Neural cell (in vitro differentiated cells): ENCODE measurements at regions not wholly inside any gene's neighbourhood (a gene's known extent, or its start where the extent isn't known, plus 50 kb on each side); places are given as distances from the start of the nearest gene placed in this dataset.

Source experiments
- CTCF ChIP-seq: fragments of 450-650 bp; IDR thresholded peaks from 2 replicates; pipeline ENCODE4 v1.5.1; 2014; ENCODE audit warnings: antibody characterized with exemption, mild to moderate bottlenecking, moderate library complexity; ENCODE audit not compliant: poor library complexity, severe bottlenecking
- EP300 ChIP-seq: fragments of 450-650 bp; conservative IDR thresholded peaks from 2 replicates; pipeline ENCODE4 v1.6.1; 2014; ENCODE audit warnings: antibody characterized with exemption, mild to moderate bottlenecking, moderate library complexity; ENCODE audit not compliant: poor library complexity, severe bottlenecking
- EZH2 ChIP-seq: fragments of 200-600, 300-800 bp; shearing (Covaris generic), sonication (generic); IDR thresholded peaks from 2 replicates; pipeline ENCODE4 v1.6.1; 2014; ENCODE audit warnings: antibody characterized with exemption, low read length, borderline replicate concordance, mild to moderate bottlenecking; ENCODE audit not compliant: insufficient read depth, poor library complexity, severe bottlenecking
- SMC3 ChIP-seq: fragments of 450-650 bp; conservative IDR thresholded peaks from 2 replicates; pipeline ENCODE4 v1.6.1; 2014; ENCODE audit warnings: antibody characterized with exemption, mild to moderate bottlenecking, moderate library complexity; ENCODE audit not compliant: poor library complexity

GRCh38 chr15:31498756-31499155 is 172.1 kb downstream of the KLF13 start:
- TF ChIP-seq EZH2 (no peak), CTCF (no peak), EP300 (no peak), SMC3 (no peak)
